Glutamatergic neuron (in vitro differentiated cells): ENCODE measurements at regions not wholly inside any gene's neighbourhood (a gene's known extent, or its start where the extent isn't known, plus 50 kb on each side); places are given as distances from the start of the nearest gene placed in this dataset.

ENCODE experiments used
- DNase-seq: peaks from one replicate; pipeline ENCODE4 v3.0.0; 2022
- H3K27ac Mint-ChIP-seq: one replicate; pipeline ENCODE4 v1.8.0; 2020; ENCODE audit warnings: mild to moderate bottlenecking, mixed read lengths, inconsistent platforms; ENCODE audit not compliant: unreplicated experiment
- H3K27me3 Mint-ChIP-seq: one replicate; pipeline ENCODE4 v1.8.0; 2020; ENCODE audit warnings: mild to moderate bottlenecking, moderate library complexity, mixed read lengths, inconsistent platforms; ENCODE audit not compliant: unreplicated experiment
- H3K36me3 Mint-ChIP-seq: one replicate; pipeline ENCODE4 v1.8.0; 2020; ENCODE audit warnings: mild to moderate bottlenecking, mixed read lengths, inconsistent platforms; ENCODE audit not compliant: unreplicated experiment
- H3K4me1 Mint-ChIP-seq: one replicate; pipeline ENCODE4 v1.8.0; 2020; ENCODE audit warnings: mild to moderate bottlenecking, low read depth, mixed read lengths, inconsistent platforms; ENCODE audit not compliant: unreplicated experiment
- H3K4me3 Mint-ChIP-seq: one replicate; pipeline ENCODE4 v1.8.0; 2020; ENCODE audit warnings: mild to moderate bottlenecking, mixed read lengths, inconsistent platforms; ENCODE audit not compliant: unreplicated experiment
- H3K9me3 Mint-ChIP-seq: one replicate; pipeline ENCODE4 v1.8.0; 2020; ENCODE audit warnings: mild to moderate bottlenecking, moderate library complexity, mixed read lengths, inconsistent platforms; ENCODE audit not compliant: unreplicated experiment
- CTCF ChIP-seq: fragments of 200-600 bp; sonication (generic); IDR thresholded peaks from one replicate; pipeline ENCODE4 v1.5.0; 2021; ENCODE audit not compliant: partially characterized antibody, unreplicated experiment

GRCh38 chr10:88120075-88120474, 256.6 kb downstream of the PTEN start:
- H3K36me3 Mint-ChIP-seq, result no peaks in the 10 kb centered on the region
- no peaks in the 10 kb centered on the region for H3K4me1 Mint-ChIP-seq
- no peak for TF ChIP-seq CTCF
- H3K4me3 Mint-ChIP-seq, result no peak overlapping the region
- H3K27me3 Mint-ChIP-seq, result peaks cover 1% of the 10 kb centered on the region
- H3K9me3 Mint-ChIP-seq, result no peaks in the 10 kb centered on the region
- no peak overlapping the region for H3K27ac Mint-ChIP-seq
- no peak for DNase-seq

- no peaks in the 10 kb centered on the region for H3K4me1 Mint-ChIP-seq
- TF ChIP-seq CTCF, result no peak
- peaks cover 2% of the 10 kb centered on the region for H3K9me3 Mint-ChIP-seq
- H3K27me3 Mint-ChIP-seq, result peaks cover 3% of the 10 kb centered on the region
- no peak overlapping the region for H3K4me3 Mint-ChIP-seq
- no peak for DNase-seq
- H3K27ac Mint-ChIP-seq, result no peak overlapping the region
- H3K36me3 Mint-ChIP-seq, result no peaks in the 10 kb centered on the region
Measured at GRCh38 chr10:88120599-88121333, 257.3 kb downstream of the PTEN start.

GRCh38 chr10:88121361-88121760, 257.9 kb downstream of the PTEN start:
- H3K36me3 Mint-ChIP-seq, result no peaks in the 10 kb centered on the region
- no peak overlapping the region for H3K4me3 Mint-ChIP-seq
- no peak overlapping the region for H3K27ac Mint-ChIP-seq
- H3K27me3 Mint-ChIP-seq, result peaks cover 3% of the 10 kb centered on the region
- no peak for TF ChIP-seq CTCF
- peaks cover 2% of the 10 kb centered on the region for H3K9me3 Mint-ChIP-seq
- no peaks in the 10 kb centered on the region for H3K4me1 Mint-ChIP-seq
- DNase-seq, result no peak

- peaks cover 2% of the 10 kb centered on the region for H3K9me3 Mint-ChIP-seq
- no peaks in the 10 kb centered on the region for H3K36me3 Mint-ChIP-seq
- TF ChIP-seq CTCF, result no peak
- peaks cover 3% of the 10 kb centered on the region for H3K27me3 Mint-ChIP-seq
- DNase-seq, result no peak
- no peak overlapping the region for H3K27ac Mint-ChIP-seq
- H3K4me3 Mint-ChIP-seq, result no peak overlapping the region
- no peaks in the 10 kb centered on the region for H3K4me1 Mint-ChIP-seq
Measured at GRCh38 chr10:88122145-88122544, 258.7 kb downstream of the PTEN start.

GRCh38 chr10:88122576-88122975, 259.2 kb downstream of the PTEN start:
- no peak for TF ChIP-seq CTCF
- Mint-ChIP-seq H3K4me1 (no peaks in the 10 kb centered on the region), H3K4me3 (no peak overlapping the region), H3K27ac (no peak overlapping the region), H3K9me3 (peaks cover 2% of the 10 kb centered on the region), H3K36me3 (no peaks in the 10 kb centered on the region), H3K27me3 (peaks cover 3% of the 10 kb centered on the region)
- DNase-seq, result no peak
